ENCODE measurements at regions not wholly inside any gene's neighbourhood (a gene's known extent, or its start where the extent isn't known, plus 50 kb on each side); places are given as distances from the start of the nearest gene placed in this dataset.

GRCh38 chr12:92337128-92337527 is 191.5 kb upstream of the BTG1 start:
- Mint-ChIP-seq H3K9me3 (no peaks in the 10 kb centered on the region), H3K27ac (no peak overlapping the region), H3K27me3 (no peaks in the 10 kb centered on the region), H3K4me3 (no peak overlapping the region), H3K4me1 (ENCODE audit: unreplicated experiment) (peaks cover 21% of the 10 kb centered on the region), H3K36me3 (no peaks in the 10 kb centered on the region)
- TF ChIP-seq CTCF (conservative IDR thresholded peaks at IDR 0.05): no peak
- DNase-seq (ENCODE audit: extremely low spot score, unreplicated experiment): no peak

- Mint-ChIP-seq H3K36me3 (no peaks in the 10 kb centered on the region), H3K4me3 (no peak overlapping the region), H3K27me3 (no peaks in the 10 kb centered on the region), H3K27ac (no peak overlapping the region), H3K4me1 (ENCODE audit: unreplicated experiment) (peaks cover 21% of the 10 kb centered on the region), H3K9me3 (no peaks in the 10 kb centered on the region)
- TF ChIP-seq CTCF (conservative IDR thresholded peaks at IDR 0.05): no peak
- no peak for DNase-seq (ENCODE audit: extremely low spot score, unreplicated experiment)
Measured at GRCh38 chr12:92336641-92337040, 191.0 kb upstream of the BTG1 start.

- Mint-ChIP-seq H3K36me3 (no peaks in the 10 kb centered on the region), H3K4me3 (no peak overlapping the region), H3K4me1 (ENCODE audit: unreplicated experiment) (peaks cover 14% of the 10 kb centered on the region), H3K27ac (no peak overlapping the region), H3K9me3 (no peaks in the 10 kb centered on the region), H3K27me3 (no peaks in the 10 kb centered on the region)
- TF ChIP-seq CTCF (conservative IDR thresholded peaks at IDR 0.05): no peak
- DNase-seq (ENCODE audit: extremely low spot score, unreplicated experiment): no peak
Measured at GRCh38 chr12:92335831-92336230, 190.2 kb upstream of the BTG1 start.

- no peaks in the 10 kb centered on the region for H3K9me3 Mint-ChIP-seq
Measured at GRCh38 chr12:92334552-92334951, 188.9 kb upstream of the BTG1 start.

GRCh38 chr12:92332552-92332951 is 186.9 kb upstream of the BTG1 start:
- Mint-ChIP-seq H3K27me3 (no peaks in the 10 kb centered on the region), H3K27ac (no peak overlapping the region), H3K4me1 (ENCODE audit: unreplicated experiment) (peaks cover 10% of the 10 kb centered on the region), H3K4me3 (no peak overlapping the region), H3K9me3 (no peaks in the 10 kb centered on the region), H3K36me3 (no peaks in the 10 kb centered on the region)
- DNase-seq (ENCODE audit: extremely low spot score, unreplicated experiment): no peak
- no peak for TF ChIP-seq CTCF (conservative IDR thresholded peaks at IDR 0.05)

More at GRCh38 chr12:92334552-92334951, 188.9 kb upstream of the BTG1 start:
- no peak for DNase-seq (ENCODE audit: extremely low spot score, unreplicated experiment)
- TF ChIP-seq CTCF (conservative IDR thresholded peaks at IDR 0.05): no peak
- H3K27ac Mint-ChIP-seq: no peak overlapping the region
- H3K36me3 Mint-ChIP-seq: no peaks in the 10 kb centered on the region
- H3K27me3 Mint-ChIP-seq: no peaks in the 10 kb centered on the region
- peaks cover 10% of the 10 kb centered on the region for H3K4me1 Mint-ChIP-seq (ENCODE audit: unreplicated experiment)
- no peak overlapping the region for H3K4me3 Mint-ChIP-seq

GRCh38 chr12:92331383-92331782 is 185.7 kb upstream of the BTG1 start:
- Mint-ChIP-seq H3K4me3 (no peak overlapping the region), H3K27ac (no peak overlapping the region), H3K36me3 (no peaks in the 10 kb centered on the region), H3K4me1 (ENCODE audit: unreplicated experiment) (peaks cover 10% of the 10 kb centered on the region), H3K27me3 (no peaks in the 10 kb centered on the region), H3K9me3 (no peaks in the 10 kb centered on the region)
- no peak for TF ChIP-seq CTCF (conservative IDR thresholded peaks at IDR 0.05)
- DNase-seq (ENCODE audit: extremely low spot score, unreplicated experiment): no peak

Data from type B pancreatic cell (in vitro differentiated cells).